ENCODE measurements at regions not wholly inside any gene's neighbourhood (a gene's known extent, or its start where the extent isn't known, plus 50 kb on each side); places are given as distances from the start of the nearest gene placed in this dataset.
A peak's percentile ranks its signal among the peaks of the same experiment; 100 is the strongest.

DNA sequence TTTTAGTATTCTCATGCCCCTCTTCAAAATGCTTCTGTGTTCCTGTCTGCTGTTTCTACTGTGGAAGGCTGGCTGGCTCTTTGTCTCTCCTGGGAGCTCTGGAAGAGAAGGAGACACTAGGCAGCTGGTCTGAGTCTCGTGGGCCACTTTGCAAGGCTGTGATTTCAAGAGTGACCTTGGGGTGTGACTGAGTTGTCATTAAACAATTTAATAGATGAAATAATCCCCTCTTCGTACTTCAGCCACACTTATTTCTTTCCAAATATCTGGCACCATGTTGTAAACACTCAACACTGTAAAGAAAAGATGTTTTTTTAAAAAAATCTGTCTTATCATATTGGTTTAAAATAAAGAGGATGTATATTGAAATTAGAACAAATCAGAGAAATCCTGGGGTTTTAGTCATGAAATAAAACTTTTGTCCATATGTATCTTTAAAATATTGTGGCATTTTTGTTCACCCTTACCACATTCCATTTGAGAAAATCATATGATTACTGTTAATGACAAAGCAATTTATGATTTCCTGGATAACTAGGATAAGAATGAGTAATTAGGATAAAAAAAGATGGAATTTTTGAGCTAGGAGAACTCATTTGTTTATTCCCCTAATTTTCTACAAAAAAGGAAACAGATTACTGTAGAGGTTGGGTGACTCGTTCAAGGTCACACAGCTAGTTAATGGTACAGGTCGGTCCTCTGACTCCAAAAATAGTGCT, 200.8 kb downstream of the MAT2B start:
- TF ChIP-seq, protein P1, sequence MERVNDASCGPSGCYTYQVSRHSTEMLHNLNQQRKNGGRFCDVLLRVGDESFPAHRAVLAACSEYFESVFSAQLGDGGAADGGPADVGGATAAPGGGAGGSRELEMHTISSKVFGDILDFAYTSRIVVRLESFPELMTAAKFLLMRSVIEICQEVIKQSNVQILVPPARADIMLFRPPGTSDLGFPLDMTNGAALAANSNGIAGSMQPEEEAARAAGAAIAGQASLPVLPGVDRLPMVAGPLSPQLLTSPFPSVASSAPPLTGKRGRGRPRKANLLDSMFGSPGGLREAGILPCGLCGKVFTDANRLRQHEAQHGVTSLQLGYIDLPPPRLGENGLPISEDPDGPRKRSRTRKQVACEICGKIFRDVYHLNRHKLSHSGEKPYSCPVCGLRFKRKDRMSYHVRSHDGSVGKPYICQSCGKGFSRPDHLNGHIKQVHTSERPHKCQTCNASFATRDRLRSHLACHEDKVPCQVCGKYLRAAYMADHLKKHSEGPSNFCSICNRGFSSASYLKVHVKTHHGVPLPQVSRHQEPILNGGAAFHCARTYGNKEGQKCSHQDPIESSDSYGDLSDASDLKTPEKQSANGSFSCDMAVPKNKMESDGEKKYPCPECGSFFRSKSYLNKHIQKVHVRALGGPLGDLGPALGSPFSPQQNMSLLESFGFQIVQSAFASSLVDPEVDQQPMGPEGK (CRISPR knock-in tag; IDR thresholded peaks at IDR 0.05; ENCODE audit: borderline replicate concordance): no peak
- peak; percentile 53; the same call in 1 of the 2 replicates for TF ChIP-seq ISL1 (CRISPR knock-in tag; IDR thresholded peaks at IDR 0.05)
- peak; percentile 45; the same call in 2 of the 3 replicates for ATAC-seq

DNA sequence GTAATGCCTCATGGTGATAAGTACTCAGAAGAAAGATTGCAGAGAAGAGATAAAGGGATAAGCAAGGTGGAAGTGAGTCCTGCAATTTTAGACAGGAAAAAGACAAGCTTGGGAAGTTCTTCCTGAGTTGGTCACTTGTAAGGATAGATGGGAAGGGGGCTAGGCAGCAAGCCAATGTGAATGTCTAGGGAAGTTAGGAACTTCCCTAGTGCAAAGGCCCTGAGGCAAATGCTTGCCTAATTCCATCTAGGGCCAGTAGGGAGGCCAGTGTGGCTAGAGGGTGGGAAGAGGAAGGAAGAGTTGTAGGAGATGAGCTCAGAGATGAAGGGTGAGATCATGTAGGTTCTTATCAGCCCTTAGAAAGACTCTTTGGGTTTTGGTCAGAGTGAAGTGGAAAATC, 206.6 kb downstream of the MAT2B start:
- TF ChIP-seq BACH2 (CRISPR knock-in tag; IDR thresholded peaks at IDR 0.05; ENCODE audit: borderline replicate concordance): no peak
- TF ChIP-seq ZFP3 (CRISPR knock-in tag; IDR thresholded peaks at IDR 0.05): no peak
- no peak for TF ChIP-seq TOX (CRISPR knock-in tag; IDR thresholded peaks at IDR 0.05; ENCODE audit: borderline replicate concordance)
- TF ChIP-seq CSDC2 (CRISPR knock-in tag; IDR thresholded peaks at IDR 0.05): no peak
- TF ChIP-seq ZNF70 (CRISPR knock-in tag; IDR thresholded peaks at IDR 0.05): no peak
- no peak for TF ChIP-seq GLIS3 (CRISPR knock-in tag; IDR thresholded peaks at IDR 0.05)
- TF ChIP-seq PPARA (CRISPR knock-in tag; IDR thresholded peaks at IDR 0.05; ENCODE audit: borderline replicate concordance): no peak
- TF ChIP-seq ZNF8 (CRISPR knock-in tag; IDR thresholded peaks at IDR 0.05): no peak
- no peak for TF ChIP-seq TCF4 (CRISPR knock-in tag; IDR thresholded peaks at IDR 0.05; ENCODE audit: borderline replicate concordance)
- TF ChIP-seq ZFP30 (CRISPR knock-in tag; IDR thresholded peaks at IDR 0.05): no peak
- TF ChIP-seq, protein P2, sequence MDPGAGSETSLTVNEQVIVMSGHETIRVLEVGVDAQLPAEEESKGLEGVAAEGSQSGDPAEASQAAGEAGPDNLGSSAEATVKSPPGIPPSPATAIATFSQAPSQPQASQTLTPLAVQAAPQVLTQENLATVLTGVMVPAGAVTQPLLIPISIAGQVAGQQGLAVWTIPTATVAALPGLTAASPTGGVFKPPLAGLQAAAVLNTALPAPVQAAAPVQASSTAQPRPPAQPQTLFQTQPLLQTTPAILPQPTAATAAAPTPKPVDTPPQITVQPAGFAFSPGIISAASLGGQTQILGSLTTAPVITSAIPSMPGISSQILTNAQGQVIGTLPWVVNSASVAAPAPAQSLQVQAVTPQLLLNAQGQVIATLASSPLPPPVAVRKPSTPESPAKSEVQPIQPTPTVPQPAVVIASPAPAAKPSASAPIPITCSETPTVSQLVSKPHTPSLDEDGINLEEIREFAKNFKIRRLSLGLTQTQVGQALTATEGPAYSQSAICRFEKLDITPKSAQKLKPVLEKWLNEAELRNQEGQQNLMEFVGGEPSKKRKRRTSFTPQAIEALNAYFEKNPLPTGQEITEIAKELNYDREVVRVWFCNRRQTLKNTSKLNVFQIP (CRISPR knock-in tag; IDR thresholded peaks at IDR 0.05; ENCODE audit: borderline replicate concordance, low read depth): no peak
- no peak for TF ChIP-seq ISL1 (CRISPR knock-in tag; IDR thresholded peaks at IDR 0.05)
- TF ChIP-seq ZNF565 (CRISPR knock-in tag; conservative IDR thresholded peaks at IDR 0.05; ENCODE audit: low read depth): no peak
- no peak for TF ChIP-seq RARB (CRISPR knock-in tag; IDR thresholded peaks at IDR 0.05)
- TF ChIP-seq ARNTL (CRISPR knock-in tag; IDR thresholded peaks at IDR 0.05; ENCODE audit: borderline replicate concordance, low read depth): no peak
- TF ChIP-seq, protein P1 (CRISPR knock-in tag; IDR thresholded peaks at IDR 0.05; ENCODE audit: borderline replicate concordance): no peak
- TF ChIP-seq ESRRG (CRISPR knock-in tag; IDR thresholded peaks at IDR 0.05): no peak
- TF ChIP-seq SNAI2 (CRISPR knock-in tag; IDR thresholded peaks at IDR 0.05): no peak
- TF ChIP-seq, protein P3, sequence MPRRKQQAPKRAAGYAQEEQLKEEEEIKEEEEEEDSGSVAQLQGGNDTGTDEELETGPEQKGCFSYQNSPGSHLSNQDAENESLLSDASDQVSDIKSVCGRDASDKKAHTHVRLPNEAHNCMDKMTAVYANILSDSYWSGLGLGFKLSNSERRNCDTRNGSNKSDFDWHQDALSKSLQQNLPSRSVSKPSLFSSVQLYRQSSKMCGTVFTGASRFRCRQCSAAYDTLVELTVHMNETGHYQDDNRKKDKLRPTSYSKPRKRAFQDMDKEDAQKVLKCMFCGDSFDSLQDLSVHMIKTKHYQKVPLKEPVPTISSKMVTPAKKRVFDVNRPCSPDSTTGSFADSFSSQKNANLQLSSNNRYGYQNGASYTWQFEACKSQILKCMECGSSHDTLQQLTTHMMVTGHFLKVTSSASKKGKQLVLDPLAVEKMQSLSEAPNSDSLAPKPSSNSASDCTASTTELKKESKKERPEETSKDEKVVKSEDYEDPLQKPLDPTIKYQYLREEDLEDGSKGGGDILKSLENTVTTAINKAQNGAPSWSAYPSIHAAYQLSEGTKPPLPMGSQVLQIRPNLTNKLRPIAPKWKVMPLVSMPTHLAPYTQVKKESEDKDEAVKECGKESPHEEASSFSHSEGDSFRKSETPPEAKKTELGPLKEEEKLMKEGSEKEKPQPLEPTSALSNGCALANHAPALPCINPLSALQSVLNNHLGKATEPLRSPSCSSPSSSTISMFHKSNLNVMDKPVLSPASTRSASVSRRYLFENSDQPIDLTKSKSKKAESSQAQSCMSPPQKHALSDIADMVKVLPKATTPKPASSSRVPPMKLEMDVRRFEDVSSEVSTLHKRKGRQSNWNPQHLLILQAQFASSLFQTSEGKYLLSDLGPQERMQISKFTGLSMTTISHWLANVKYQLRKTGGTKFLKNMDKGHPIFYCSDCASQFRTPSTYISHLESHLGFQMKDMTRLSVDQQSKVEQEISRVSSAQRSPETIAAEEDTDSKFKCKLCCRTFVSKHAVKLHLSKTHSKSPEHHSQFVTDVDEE (CRISPR knock-in tag; IDR thresholded peaks at IDR 0.05): no peak
- TF ChIP-seq OSR1 (CRISPR knock-in tag; IDR thresholded peaks at IDR 0.05): no peak
- no peak for ATAC-seq

DNA sequence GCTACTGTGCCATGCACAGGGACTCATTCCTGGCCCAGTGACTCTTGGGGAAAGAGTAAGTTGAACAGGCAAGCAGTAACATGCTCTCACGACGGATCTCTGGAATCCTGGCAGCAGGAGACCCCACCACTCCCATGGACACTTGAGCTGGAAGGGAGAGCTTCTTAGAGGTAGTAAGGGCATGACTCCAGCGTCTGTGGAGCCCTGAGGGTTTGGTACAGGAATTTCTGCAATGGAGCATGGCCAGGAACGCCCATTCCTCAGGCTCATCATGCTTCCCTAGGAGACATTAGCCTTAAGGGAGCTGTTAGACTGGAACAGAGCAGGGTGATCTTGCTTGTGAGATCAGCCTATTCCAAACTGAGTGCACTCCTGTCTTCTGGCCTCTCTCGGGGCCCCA, 212.9 kb downstream of the MAT2B start:
- ATAC-seq: no peak

More for the DNA sequence above, 212.9 kb downstream of the MAT2B start:
- TF ChIP-seq BACH2 (CRISPR knock-in tag; IDR thresholded peaks at IDR 0.05; ENCODE audit: borderline replicate concordance) (no peak), RARB (CRISPR knock-in tag; IDR thresholded peaks at IDR 0.05) (no peak), ARNTL (CRISPR knock-in tag; IDR thresholded peaks at IDR 0.05; ENCODE audit: borderline replicate concordance, low read depth) (no peak), ZNF565 (CRISPR knock-in tag; conservative IDR thresholded peaks at IDR 0.05; ENCODE audit: low read depth) (no peak), OSR1 (CRISPR knock-in tag; IDR thresholded peaks at IDR 0.05) (no peak), ZFP3 (CRISPR knock-in tag; IDR thresholded peaks at IDR 0.05) (no peak)
- TF ChIP-seq, protein P3 (CRISPR knock-in tag; IDR thresholded peaks at IDR 0.05): no peak
- TF ChIP-seq, protein P1 (CRISPR knock-in tag; IDR thresholded peaks at IDR 0.05; ENCODE audit: borderline replicate concordance): no peak
- TF ChIP-seq, protein P4, sequence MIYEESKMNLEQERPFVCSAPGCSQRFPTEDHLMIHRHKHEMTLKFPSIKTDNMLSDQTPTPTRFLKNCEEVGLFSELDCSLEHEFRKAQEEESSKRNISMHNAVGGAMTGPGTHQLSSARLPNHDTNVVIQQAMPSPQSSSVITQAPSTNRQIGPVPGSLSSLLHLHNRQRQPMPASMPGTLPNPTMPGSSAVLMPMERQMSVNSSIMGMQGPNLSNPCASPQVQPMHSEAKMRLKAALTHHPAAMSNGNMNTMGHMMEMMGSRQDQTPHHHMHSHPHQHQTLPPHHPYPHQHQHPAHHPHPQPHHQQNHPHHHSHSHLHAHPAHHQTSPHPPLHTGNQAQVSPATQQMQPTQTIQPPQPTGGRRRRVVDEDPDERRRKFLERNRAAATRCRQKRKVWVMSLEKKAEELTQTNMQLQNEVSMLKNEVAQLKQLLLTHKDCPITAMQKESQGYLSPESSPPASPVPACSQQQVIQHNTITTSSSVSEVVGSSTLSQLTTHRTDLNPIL (CRISPR knock-in tag; IDR thresholded peaks at IDR 0.05; ENCODE audit: low read depth): no peak

All from SK-N-SH treated with all-trans-retinoic acid at 6 μM for 48 hours (cell line).